GM12873 (cell line): ENCODE measurements at regions not wholly inside any gene's neighbourhood (a gene's known extent, or its start where the extent isn't known, plus 50 kb on each side); places are given as distances from the start of the nearest gene placed in this dataset.

Experiments used
- CTCF ChIP-seq: IDR thresholded peaks from 2 replicates; pipeline ENCODE4 v1.5.1; 2012; ENCODE audit warnings: low read depth, mild to moderate bottlenecking, moderate library complexity, low read length, control low read depth; ENCODE audit not compliant: insufficient read depth; ENCODE audit errors: missing control alignments

GRCh38 chr4:120636120-120636630, 286.4 kb downstream of the PRDM5 start:
- no peak for TF ChIP-seq CTCF

GRCh38 chr4:120633810-120634209, 288.7 kb downstream of the PRDM5 start:
- no peak for TF ChIP-seq CTCF

GRCh38 chr4:120630427-120630826, 292.1 kb downstream of the PRDM5 start:
- TF ChIP-seq CTCF = no peak

- no peak for TF ChIP-seq CTCF
Observed at GRCh38 chr4:120629546-120630108, 292.9 kb downstream of the PRDM5 start.

- TF ChIP-seq CTCF = no peak
Observed at GRCh38 chr4:120622601-120623000, 299.9 kb downstream of the PRDM5 start.

- TF ChIP-seq CTCF = no peak
Observed at GRCh38 chr4:120617171-120617570, 305.4 kb downstream of the PRDM5 start.

GRCh38 chr4:120616041-120616440, 306.5 kb downstream of the PRDM5 start:
- TF ChIP-seq CTCF = no peak

- TF ChIP-seq CTCF = no peak
Observed at GRCh38 chr4:120613778-120614177, 308.7 kb downstream of the PRDM5 start.
